Stimulated activated CD8-positive, alpha-beta memory T cell treated with anti-CD3 and anti-CD28 coated beads, Interleukin-15, amount 100 ng/mL, for 1 hour (primary cell): ENCODE measurements at regions not wholly inside any gene's neighbourhood (a gene's known extent, or its start where the extent isn't known, plus 50 kb on each side); places are given as distances from the start of the nearest gene placed in this dataset.
"Not testable (repeated sequence)": the region's sequence is repeated elsewhere in the genome, so short reads cannot be mapped to it uniquely, and the experiment has no call there.

ENCODE experiments used
- DNase-seq: peaks from one replicate; pipeline ENCODE4 v3.0.0-alpha.2; 2020; ENCODE audit warnings: low read depth

DNA sequence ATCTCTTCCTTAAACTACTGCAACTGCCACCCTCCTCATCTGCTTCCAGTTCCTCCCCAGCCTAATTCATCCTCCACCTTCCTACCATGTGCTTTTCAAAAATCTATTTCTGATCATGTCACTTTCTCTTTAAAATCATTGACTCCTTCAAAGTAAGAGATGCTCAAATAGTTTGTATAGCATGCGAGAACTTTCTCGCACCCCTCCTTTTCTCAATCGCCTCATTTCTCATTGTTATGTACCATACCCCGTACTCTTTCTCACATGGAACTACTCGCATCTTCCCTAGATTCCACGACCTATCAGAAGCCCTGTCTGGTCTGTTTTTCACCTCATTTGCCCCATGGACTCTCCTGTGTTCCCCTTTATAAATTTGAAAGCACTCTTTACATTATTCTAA is 238.2 kb downstream of the NRIP1 start:
- no peak for DNase-seq

GRCh38 chr21:14825514-14825974 is 239.3 kb downstream of the NRIP1 start:
- no peak for DNase-seq

GRCh38 chr21:14824126-14824525 is 240.7 kb downstream of the NRIP1 start:
- DNase-seq, result no peak

- no peak for DNase-seq
These were observed 247.5 kb downstream of the NRIP1 start for GRCh38 chr21:14817311-14817710.

GRCh38 chr21:14814991-14815390 is 249.8 kb downstream of the NRIP1 start:
- DNase-seq, result no peak

DNA sequence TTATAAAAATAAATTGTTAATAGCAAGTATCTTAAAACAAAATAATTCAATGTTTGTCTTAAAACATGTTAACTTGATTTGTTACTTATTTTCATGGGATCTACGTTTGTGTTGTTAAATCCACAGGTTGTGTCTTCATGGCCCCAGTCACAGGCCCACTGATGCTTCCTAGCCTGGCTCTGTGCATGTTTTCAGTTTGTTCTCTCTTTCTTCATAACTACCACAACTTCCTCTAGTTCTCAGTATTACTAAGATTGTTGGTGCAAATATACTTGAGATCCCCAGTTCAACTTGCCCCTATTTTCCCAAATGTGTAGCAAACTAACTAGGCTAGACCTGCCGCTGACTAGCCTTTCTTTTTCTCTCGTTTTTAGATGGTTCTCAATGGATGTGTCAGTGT is 250.5 kb downstream of the NRIP1 start:
- DNase-seq, result no peak

- DNase-seq, result not testable (repeated sequence)
These were observed 258.1 kb upstream of the SAMSN1 start for GRCh38 chr21:14804170-14804569.

- DNase-seq, result no peak
These were observed 251.4 kb upstream of the SAMSN1 start for GRCh38 chr21:14797543-14797942.

- DNase-seq, result no peak
These were observed 241.2 kb upstream of the SAMSN1 start for GRCh38 chr21:14787312-14787711.

DNA sequence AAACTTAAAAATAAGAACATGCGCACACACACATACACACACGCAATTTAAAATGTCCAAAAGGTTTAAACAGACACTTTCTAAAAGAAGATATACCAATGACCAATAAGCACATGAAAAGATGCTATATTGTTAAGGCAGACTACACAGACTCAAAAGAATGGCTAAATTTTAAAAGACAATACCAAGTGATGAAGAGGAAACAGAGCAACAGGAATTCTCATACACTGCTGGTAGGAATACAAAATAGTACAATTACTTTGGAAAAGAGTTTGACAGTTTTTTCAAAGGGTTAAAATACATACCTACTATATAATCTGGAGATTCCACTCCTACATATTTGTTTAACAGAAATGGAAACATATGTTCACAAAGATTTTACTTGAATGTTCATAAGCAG is 239.6 kb upstream of the SAMSN1 start:
- no peak for DNase-seq

DNA sequence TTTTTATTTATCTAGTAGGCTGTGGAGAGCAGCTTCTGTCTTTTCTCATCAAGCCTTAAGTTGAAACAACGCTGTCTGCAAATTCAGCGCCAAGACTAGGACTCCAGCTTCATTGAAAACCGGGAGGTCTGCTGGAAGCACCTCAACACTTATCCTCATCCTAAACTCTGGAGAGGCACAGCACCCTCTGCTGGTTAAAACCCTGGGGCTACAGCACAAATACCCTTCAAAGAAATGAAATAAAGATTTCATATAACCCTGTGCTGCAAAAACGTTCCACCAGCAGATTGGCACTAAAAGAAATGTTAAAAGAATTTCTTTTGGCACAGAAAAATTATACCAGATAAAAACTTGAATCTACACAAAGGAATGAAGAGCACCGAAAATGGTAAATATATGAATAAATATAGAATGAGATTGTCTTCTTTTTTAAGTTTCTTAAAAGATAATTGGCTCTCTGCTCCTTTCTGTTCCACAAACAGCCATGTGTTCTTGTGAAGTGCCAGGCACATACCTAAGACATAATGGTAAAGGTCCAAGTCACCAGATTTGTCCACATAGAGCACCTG is 227.7 kb upstream of the SAMSN1 start:
- DNase-seq, result peak; percentile 26

- DNase-seq, result no peak
These were observed 225.5 kb upstream of the SAMSN1 start for GRCh38 chr21:14771593-14771992.

GRCh38 chr21:14768042-14768441 is 221.9 kb upstream of the SAMSN1 start:
- DNase-seq, result no peak

DNA sequence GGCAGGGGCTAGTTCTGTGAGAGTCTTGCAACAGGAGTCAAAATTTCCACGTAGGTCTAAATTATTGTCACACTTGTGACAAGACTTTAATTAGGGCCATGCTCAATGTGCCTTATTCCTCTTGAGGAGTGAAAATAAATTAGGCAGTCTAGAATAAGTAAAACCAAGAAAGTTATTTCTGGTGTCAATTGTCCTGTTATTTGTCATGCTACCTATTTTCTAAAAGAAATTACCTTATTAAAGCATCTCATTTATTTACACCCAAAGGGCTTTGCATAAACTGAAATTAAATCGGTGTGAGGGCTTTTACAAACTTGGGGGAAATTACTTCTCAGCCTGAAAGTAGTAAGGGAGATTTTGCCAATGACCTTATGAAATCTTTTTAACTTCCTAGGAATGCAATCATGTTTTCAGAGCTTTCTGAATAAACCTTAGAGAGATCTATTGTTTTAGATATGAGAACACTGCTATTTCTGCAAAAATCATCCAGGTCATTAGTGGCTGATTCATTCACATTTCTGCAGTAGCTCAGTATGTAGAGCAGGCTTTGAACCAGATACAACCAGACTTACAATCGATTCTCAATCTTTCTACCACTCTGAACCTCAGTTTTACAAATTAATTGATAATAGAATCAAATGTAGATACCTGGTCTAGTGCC is 221.2 kb upstream of the SAMSN1 start:
- no peak for DNase-seq

GRCh38 chr21:14766241-14766640 is 220.1 kb upstream of the SAMSN1 start:
- DNase-seq, result no peak

DNA sequence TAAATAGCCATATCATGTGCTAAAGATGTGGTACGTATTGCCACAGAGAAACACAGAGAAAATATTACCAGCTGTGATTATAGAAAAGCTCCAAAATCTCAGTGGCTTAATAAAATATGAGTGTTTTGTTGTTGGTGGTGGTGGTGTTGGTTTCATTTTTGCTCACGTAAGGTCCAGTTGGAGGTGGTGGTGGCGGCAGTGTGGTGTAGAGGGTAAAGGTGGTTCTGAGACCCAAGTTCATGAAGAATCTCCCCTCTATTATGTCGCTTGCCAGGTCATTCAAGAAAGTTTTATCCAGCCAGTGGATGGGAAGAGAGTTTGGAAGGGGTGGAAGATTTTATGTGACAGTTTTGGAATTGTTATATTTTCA is 217.6 kb upstream of the SAMSN1 start:
- no peak for DNase-seq

DNA sequence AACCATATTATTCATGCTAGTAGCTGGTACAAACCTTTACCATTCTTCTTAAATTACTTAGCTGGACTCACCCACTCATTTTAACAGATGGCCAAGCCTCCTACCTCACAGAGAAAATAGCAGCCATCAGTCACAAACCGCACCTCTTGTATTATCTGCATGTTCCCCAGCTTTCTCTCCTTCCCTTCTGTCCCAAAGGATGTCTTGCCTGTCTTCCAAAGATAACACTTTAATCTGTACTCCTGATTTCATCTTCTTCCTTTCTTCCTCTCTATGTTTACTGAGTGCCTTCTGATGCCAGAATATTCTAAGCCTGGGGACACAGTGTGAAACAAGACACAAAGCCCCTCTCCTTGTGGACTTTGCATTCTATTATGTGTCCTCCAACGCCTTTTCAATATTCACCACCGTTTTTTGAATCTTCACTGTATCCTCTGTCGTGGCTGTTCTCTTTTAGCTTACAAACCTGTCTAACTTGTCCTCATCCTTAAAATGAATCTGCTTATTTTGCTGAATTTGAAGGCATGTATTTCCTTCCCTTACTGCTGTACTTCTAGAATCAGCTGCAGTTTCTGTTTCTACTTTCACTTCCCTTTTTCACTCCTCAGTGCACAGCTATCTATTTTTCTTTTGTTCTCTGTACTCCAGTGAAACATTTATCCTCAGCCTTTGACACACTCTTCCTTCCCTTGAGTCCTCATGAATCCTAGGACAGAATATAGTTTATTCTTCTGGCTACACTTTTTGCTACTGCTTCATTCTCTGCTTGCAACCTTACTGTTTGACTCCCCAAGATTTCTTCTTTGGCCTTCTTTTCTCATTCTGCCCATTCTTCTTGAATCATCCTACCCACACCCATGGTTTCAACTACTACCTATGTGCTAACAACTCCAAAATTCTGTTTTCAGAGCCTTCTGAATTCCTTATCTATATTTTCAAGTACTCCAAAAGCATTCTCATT is 216.9 kb upstream of the SAMSN1 start:
- DNase-seq, result no peak

DNA sequence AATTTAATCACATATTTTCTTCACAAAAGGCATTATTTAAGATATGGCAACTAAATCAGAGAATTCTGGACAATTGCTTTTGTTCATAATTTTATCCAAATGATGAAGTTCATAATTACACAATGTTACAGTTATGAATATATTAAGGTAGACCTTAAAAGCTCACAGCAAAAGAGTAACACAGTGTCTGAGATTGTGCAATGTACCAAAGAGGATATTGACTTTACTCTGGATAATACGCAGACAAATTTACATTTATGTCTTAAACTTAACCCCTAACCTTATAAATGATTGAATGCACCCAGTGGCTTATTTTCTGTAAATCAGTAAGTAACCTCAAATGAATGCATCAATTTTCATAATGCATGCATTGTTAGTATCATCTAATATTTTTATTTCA is 216.2 kb upstream of the SAMSN1 start:
- no peak for DNase-seq

DNA sequence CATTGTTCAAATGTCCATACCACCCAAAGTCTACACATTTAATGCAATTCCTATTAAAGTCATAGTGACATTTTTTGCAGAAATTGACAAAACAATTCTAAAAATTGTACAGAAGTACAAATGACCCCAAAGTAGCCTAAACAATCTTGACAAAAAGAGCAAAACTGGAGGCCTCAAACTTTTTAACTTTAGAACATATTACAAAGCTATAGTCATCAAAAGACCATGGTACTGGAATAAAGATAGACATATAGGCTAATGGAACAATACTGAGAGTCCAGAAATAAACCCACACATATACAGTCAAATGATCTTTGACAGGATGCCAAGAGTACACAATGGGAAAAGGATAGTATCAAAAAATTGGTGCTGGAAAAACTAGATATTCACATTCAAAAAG is 213.2 kb upstream of the SAMSN1 start:
- no peak for DNase-seq

DNA sequence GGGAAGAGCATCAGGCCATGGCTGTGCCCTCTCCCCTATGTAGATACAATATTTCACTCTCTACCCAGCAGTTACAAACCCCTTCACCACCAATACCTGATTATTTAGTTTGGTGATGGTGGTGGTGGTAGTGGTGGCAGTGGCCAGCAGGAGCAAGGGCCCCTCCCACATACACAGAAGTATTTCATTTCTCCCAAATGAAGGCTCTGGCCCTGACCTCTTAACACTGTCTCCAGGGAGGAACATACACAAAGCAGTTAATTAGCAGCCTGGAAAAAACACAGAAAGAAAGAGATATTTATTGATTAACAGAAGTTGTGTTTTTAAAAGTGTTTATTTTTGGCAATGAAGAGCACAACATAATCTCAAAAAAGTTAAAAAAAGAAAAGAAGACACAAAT is 212.7 kb upstream of the SAMSN1 start:
- no peak for DNase-seq

- no peak for DNase-seq
These were observed 211.6 kb upstream of the SAMSN1 start for GRCh38 chr21:14757533-14758327.

DNA sequence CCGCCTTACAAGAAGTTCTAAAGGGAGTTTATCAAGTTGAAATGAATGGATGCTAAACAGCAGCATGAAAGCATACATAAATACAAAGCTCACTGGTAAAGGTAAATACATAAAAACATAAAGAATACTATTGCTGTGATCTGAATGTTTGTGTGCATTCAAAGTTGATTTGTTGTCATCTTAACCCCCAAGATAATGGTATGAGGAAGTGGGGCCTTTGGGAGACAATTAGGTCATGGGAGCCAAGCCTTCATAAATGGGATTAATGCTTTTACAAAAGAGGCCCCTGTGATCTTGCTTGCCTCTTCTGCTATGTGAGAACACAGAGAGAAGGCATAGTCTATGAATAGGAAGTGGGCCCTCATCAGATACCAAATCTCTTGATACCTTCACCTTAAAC is 209.0 kb upstream of the SAMSN1 start:
- no peak for DNase-seq
